Activated naive CD4-positive, alpha-beta T cell treated with anti-CD3 and anti-CD28 coated beads, Interleukin-2, amount 10 ng/mL, durations not matched to agents 7 days and 5 days (primary cell): ENCODE measurements at regions not wholly inside any gene's neighbourhood (a gene's known extent, or its start where the extent isn't known, plus 50 kb on each side); places are given as distances from the start of the nearest gene placed in this dataset.

Source experiments
- CTCF ChIA-PET: fragments of 350-600 bp; sonication (Branson Sonifier 250); formaldehyde crosslinking; loops from one replicate; lab custom pipeline; 2021; ENCODE audit warnings: antibody characterized with exemption; lab: Charles Lee
- DNase-seq: peaks from one replicate; pipeline ENCODE4 v3.0.0-alpha.2; 2020
- H3K27ac Mint-ChIP-seq: one replicate; pipeline ENCODE4 v1.8.0; 2021; ENCODE audit warnings: mild to moderate bottlenecking, moderate library complexity, mixed read lengths
- H3K27me3 Mint-ChIP-seq: one replicate; pipeline ENCODE4 v1.8.0; 2021; ENCODE audit warnings: mild to moderate bottlenecking, mixed read lengths
- H3K36me3 Mint-ChIP-seq: one replicate; pipeline ENCODE4 v1.8.0; 2021; ENCODE audit warnings: mixed read lengths
- H3K4me1 Mint-ChIP-seq: one replicate; pipeline ENCODE4 v1.8.0; 2021; ENCODE audit warnings: mixed read lengths
- H3K4me3 Mint-ChIP-seq: one replicate; pipeline ENCODE4 v1.8.0; 2021; ENCODE audit warnings: mild to moderate bottlenecking, moderate library complexity, mixed read lengths
- H3K9me3 Mint-ChIP-seq: one replicate; pipeline ENCODE4 v1.8.0; 2021; ENCODE audit warnings: mixed read lengths

DNA sequence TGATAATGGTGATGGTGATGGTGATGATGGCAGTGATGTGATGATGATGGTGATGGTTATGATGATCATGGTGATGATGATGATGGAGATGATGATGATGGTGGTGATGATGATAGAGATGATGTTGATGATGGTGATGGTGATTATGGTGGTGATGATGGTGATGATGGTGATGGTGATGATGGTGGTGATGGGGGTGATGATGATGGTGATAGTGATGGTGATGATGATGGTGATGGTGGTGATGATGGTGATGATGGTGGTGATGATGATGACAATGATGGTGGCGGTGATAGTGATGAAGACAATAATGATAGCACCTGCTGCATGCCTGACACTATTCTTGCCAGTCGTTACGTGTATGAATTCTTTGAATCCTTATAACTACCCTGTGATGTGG, 317.9 kb upstream of the AJAP1 start:
- CTCF ChIA-PET: interaction anchor here (0.6 kb wide), 1 partner anchor 315 kb away, joined by 3 read pairs; no protein-coding TSS in a partner anchor
- no peak overlapping the region for H3K27ac Mint-ChIP-seq

DNA sequence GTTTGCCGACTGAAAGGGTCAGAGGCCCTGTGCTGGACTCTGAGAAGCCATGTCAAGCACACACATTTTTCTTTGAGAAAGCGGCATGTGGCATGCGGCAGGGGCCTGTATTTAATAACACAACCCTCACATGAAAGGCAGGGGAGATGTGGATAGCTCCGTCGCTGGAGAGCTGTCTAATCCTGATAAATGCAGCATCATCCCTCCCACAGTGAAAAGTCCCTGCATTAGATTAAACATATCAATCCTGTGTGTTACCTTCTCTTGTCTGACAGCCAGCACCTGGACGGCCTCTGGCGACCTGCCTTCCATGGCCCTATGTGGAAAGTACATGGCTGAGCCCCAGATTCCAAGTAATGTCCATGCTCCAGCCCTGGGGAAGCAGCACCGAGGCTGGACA, 313.0 kb upstream of the AJAP1 start:
- H3K4me3 Mint-ChIP-seq: no peak overlapping the region
- no peak for DNase-seq
- H3K36me3 Mint-ChIP-seq: no peaks in the 10 kb centered on the region
- no peak overlapping the region for H3K27ac Mint-ChIP-seq
- H3K27me3 Mint-ChIP-seq: no peaks in the 10 kb centered on the region
- CTCF ChIA-PET: no interaction called here
- H3K9me3 Mint-ChIP-seq: peaks cover 2% of the 10 kb centered on the region
- no peaks in the 10 kb centered on the region for H3K4me1 Mint-ChIP-seq

More for the DNA sequence above, 317.9 kb upstream of the AJAP1 start:
- no peak for DNase-seq
- Mint-ChIP-seq H3K27me3 (no peaks in the 10 kb centered on the region), H3K36me3 (no peaks in the 10 kb centered on the region), H3K9me3 (peaks cover 9% of the 10 kb centered on the region), H3K4me3 (no peak overlapping the region), H3K4me1 (no peaks in the 10 kb centered on the region)

DNA sequence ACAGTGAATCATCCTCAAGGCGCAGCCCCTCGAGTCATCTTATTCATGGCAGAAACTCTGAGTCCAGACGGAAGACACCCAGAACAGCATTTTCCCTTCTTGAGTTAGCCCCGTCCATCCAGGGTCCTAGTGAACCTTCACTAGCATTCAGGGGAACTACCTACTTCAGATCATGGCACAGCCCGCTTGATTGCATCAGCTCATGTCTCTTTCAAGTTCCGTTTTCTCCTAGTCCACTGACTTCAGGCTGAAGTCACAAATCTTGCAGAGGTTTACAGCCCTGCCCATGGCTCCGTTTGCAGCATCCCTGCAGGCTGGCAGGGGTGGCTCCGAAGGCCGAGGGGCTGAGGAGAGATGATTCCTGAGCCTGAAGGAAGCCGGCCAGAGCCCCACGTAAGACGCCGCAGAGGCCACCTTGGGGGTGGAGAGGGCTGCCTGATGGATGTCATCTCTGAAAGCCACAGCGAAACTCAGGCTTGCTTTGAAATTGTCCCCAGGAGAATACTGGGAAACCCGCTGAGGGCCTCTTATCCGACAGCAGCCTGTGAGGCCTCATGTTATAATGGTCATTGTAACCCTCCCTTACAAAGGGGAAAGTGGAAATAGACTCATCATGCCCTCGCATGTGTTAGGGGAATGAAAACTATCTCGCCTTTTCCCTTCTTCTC, 310.2 kb upstream of the AJAP1 start:
- Mint-ChIP-seq H3K4me3 (no peak overlapping the region), H3K27ac (no peak overlapping the region), H3K36me3 (no peaks in the 10 kb centered on the region), H3K27me3 (no peaks in the 10 kb centered on the region), H3K9me3 (no peaks in the 10 kb centered on the region), H3K4me1 (no peaks in the 10 kb centered on the region)
- no peak for DNase-seq
- CTCF ChIA-PET: no interaction called here

- H3K27me3 Mint-ChIP-seq: no peaks in the 10 kb centered on the region
- no peaks in the 10 kb centered on the region for H3K9me3 Mint-ChIP-seq
- no peaks in the 10 kb centered on the region for H3K4me1 Mint-ChIP-seq
- H3K4me3 Mint-ChIP-seq: no peak overlapping the region
- H3K27ac Mint-ChIP-seq: no peak overlapping the region
- DNase-seq: no peak
- no peaks in the 10 kb centered on the region for H3K36me3 Mint-ChIP-seq
- CTCF ChIA-PET: no interaction called here
Measured at GRCh38 chr1:4345094-4345493, 309.3 kb upstream of the AJAP1 start.

DNA sequence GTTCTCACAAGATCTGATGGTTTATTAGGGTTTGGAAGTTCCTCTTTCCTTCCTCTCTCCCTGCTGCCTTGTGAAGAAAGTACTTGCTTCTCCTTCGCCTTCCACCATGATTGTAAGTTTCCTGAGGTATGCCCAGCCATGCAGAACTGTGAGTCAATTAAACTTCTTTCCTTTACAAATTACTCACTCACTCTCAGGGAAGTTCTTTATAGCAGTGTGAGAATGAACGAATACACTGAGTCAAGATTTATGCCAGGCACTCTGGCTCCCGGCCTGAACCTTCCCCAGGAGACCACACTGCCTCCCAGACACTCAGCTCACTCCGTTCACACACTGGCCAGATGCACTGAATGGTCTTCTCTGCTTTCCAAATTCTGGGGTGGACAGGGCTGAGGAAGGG, 308.3 kb upstream of the AJAP1 start:
- Mint-ChIP-seq H3K9me3 (no peaks in the 10 kb centered on the region), H3K36me3 (no peaks in the 10 kb centered on the region), H3K27ac (no peak overlapping the region), H3K4me1 (no peaks in the 10 kb centered on the region), H3K4me3 (no peak overlapping the region), H3K27me3 (no peaks in the 10 kb centered on the region)
- CTCF ChIA-PET: no interaction called here
- no peak for DNase-seq

- Mint-ChIP-seq H3K9me3 (no peaks in the 10 kb centered on the region), H3K4me3 (no peak overlapping the region), H3K27ac (no peak overlapping the region), H3K36me3 (no peaks in the 10 kb centered on the region), H3K4me1 (no peaks in the 10 kb centered on the region), H3K27me3 (no peaks in the 10 kb centered on the region)
- no peak for DNase-seq
- CTCF ChIA-PET: no interaction called here
Measured at GRCh38 chr1:4351453-4351852, 303.0 kb upstream of the AJAP1 start.

DNA sequence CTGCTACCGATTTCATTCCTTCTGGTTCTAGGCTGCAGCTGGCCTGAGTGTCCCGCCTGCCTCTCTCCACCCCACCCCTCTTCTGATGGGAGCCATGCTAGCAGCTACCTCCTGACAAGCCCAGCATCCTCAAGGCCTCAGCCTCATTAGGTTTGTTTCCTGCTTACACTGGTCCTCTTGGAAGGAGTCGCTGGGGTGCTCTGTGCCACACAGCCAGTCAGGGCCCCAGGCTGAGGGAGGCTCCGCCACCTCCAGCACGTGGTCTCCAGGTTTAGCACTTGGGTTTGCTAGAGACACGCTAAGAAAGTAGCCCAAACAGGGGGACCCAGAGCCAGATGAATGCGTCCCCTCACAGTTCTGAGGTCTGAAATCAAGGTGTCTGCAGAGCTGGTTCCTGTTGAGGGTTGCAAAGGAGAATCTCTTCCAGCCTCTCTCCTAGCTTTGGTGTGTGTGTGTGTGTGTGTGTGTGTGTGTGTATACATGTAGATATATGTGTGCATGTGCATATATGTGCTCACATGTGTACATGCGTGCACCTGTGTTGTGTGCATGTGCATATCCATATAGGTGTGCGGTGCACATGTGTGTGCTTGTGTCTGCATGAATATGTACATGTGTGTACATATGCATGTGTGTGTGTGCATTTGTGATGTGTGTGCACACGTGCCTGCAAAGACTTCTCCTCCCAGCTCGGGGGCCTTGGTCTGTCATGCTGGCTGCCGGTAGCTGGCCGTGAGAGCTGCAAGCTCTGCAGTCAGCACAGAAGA, 301.1 kb upstream of the AJAP1 start:
- Mint-ChIP-seq H3K4me1 (no peaks in the 10 kb centered on the region), H3K27ac (no peak overlapping the region), H3K27me3 (no peaks in the 10 kb centered on the region), H3K36me3 (no peaks in the 10 kb centered on the region), H3K9me3 (no peaks in the 10 kb centered on the region), H3K4me3 (no peak overlapping the region)
- CTCF ChIA-PET: no interaction called here
- DNase-seq: no peak

DNA sequence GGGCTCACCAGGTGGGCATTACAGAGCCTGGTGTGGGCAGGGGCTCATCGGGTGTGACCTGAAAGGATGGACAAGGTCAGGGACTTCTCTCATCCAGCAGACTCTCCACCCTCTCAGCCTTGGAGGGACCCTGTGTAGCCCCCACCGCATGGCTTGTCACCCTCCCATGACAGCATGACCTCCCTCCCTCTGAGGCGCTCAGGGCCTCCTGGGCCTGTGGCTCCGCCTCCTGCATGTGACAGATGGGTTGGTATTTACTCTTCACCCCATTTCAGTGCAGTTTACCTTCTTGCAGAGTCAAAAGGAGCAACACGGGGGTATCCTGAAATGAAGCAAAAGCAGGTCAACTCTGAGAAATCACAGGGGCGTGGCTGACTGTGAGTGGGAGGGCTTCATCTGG, 298.6 kb upstream of the AJAP1 start:
- H3K36me3 Mint-ChIP-seq: no peaks in the 10 kb centered on the region
- no peaks in the 10 kb centered on the region for H3K4me1 Mint-ChIP-seq
- H3K9me3 Mint-ChIP-seq: no peaks in the 10 kb centered on the region
- no peak for DNase-seq
- H3K4me3 Mint-ChIP-seq: no peak overlapping the region
- H3K27me3 Mint-ChIP-seq: no peaks in the 10 kb centered on the region
- CTCF ChIA-PET: no interaction called here
- no peak overlapping the region for H3K27ac Mint-ChIP-seq

GRCh38 chr1:4362314-4363044, 291.9 kb upstream of the AJAP1 start:
- CTCF ChIA-PET: no interaction called here
- Mint-ChIP-seq H3K4me1 (no peaks in the 10 kb centered on the region), H3K27ac (no peak overlapping the region), H3K9me3 (peaks cover 2% of the 10 kb centered on the region), H3K4me3 (no peak overlapping the region), H3K27me3 (no peaks in the 10 kb centered on the region), H3K36me3 (no peaks in the 10 kb centered on the region)
- DNase-seq: no peak

- H3K27me3 Mint-ChIP-seq: no peaks in the 10 kb centered on the region
- no peak for DNase-seq
- no peak overlapping the region for H3K27ac Mint-ChIP-seq
- H3K9me3 Mint-ChIP-seq: peaks cover 2% of the 10 kb centered on the region
- H3K4me3 Mint-ChIP-seq: no peak overlapping the region
- H3K36me3 Mint-ChIP-seq: no peaks in the 10 kb centered on the region
- CTCF ChIA-PET: no interaction called here
- no peaks in the 10 kb centered on the region for H3K4me1 Mint-ChIP-seq
Measured at GRCh38 chr1:4366091-4366490, 288.3 kb upstream of the AJAP1 start.

DNA sequence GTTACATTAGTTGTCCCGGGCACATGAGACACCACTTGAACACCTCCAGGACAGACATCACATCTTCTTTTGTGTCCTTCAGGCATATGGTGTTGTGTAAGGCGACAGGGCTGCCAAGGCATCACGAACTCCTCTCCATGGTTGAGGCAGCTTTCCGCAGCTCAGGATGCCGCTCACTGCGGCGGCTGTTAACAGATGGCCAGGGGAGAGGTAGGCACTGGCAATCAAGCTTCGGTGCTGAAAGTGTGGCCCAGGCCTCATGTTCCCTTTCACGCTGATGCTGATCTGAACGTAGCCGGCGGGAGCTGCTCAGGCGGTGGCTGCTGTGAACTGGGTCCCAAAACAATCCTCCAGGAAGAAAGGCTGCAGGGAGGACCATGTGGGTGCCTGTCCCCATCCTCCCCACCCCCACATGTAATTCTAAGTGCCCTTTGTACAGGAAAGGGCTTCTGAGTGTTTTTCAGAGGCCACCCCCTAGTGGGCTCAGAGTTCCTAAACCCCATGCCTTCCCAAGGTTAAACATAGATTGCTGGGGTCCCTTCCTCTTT, 287.1 kb upstream of the AJAP1 start:
- Mint-ChIP-seq H3K4me1 (no peaks in the 10 kb centered on the region), H3K9me3 (peaks cover 2% of the 10 kb centered on the region), H3K27ac (no peak overlapping the region), H3K36me3 (no peaks in the 10 kb centered on the region), H3K27me3 (no peaks in the 10 kb centered on the region), H3K4me3 (no peak overlapping the region)
- CTCF ChIA-PET: no interaction called here
- DNase-seq: no peak

GRCh38 chr1:4369335-4369734, 285.1 kb upstream of the AJAP1 start:
- Mint-ChIP-seq H3K27ac (no peak overlapping the region), H3K9me3 (no peaks in the 10 kb centered on the region), H3K4me1 (no peaks in the 10 kb centered on the region), H3K4me3 (no peak overlapping the region), H3K27me3 (no peaks in the 10 kb centered on the region), H3K36me3 (no peaks in the 10 kb centered on the region)
- DNase-seq: no peak
- CTCF ChIA-PET: no interaction called here

DNA sequence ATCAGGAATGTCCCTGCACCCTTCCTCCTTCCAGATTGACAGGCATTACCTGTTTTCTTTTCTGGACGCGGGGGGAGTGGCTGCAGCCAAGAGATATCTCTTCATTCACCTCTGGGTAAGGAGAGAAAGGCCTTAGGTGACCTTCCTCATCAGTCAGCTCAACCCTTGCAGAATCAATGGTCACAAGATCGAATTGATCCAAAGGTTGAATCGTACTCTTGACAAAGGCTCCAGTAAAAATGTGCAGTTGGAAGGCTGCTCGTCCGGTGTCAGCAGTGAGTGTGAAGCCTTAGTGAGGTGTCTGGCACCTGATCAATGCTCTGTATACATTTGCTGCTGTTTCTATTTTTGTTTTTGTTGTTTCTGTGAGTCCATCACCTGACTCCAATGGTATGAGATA, 282.6 kb upstream of the AJAP1 start:
- Mint-ChIP-seq H3K4me1 (no peaks in the 10 kb centered on the region), H3K36me3 (no peaks in the 10 kb centered on the region), H3K27ac (no peak overlapping the region), H3K27me3 (no peaks in the 10 kb centered on the region), H3K4me3 (no peak overlapping the region), H3K9me3 (no peaks in the 10 kb centered on the region)
- no peak for DNase-seq
- CTCF ChIA-PET: no interaction called here

DNA sequence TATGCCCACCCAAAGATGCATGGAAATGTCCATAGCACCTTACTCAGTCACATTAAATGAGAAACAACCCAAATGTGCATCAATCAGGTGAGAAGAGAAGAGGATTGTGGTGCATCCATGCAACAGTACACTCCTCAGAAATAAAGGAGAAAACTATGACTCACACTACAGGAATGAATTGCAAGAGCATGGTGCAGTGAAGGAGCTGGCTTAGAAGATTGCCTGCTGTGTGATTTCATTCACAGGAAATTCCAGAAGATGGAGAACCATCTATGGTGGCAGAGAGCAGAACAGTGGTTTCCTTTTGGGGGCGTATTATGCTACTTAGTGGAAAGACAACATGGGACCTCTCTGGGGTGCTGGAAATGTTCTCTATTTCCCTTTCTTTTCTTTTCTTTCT, 278.6 kb upstream of the AJAP1 start:
- Mint-ChIP-seq H3K9me3 (peaks cover 1% of the 10 kb centered on the region), H3K4me3 (no peak overlapping the region), H3K27me3 (no peaks in the 10 kb centered on the region), H3K36me3 (no peaks in the 10 kb centered on the region), H3K4me1 (peaks cover 11% of the 10 kb centered on the region), H3K27ac (no peak overlapping the region)
- no peak for DNase-seq
- CTCF ChIA-PET: no interaction called here
